DMS114 treated with DMSO at 0.1 percent for 48 hours (cell line): ENCODE measurements at regions not wholly inside any gene's neighbourhood (a gene's known extent, or its start where the extent isn't known, plus 50 kb on each side); places are given as distances from the start of the nearest gene placed in this dataset.

Source experiments
- DNase-seq: peaks from one replicate; lab custom pipeline; 2025; ENCODE audit not compliant: unreplicated experiment; lab: John Stamatoyannopoulos, UW

DNA sequence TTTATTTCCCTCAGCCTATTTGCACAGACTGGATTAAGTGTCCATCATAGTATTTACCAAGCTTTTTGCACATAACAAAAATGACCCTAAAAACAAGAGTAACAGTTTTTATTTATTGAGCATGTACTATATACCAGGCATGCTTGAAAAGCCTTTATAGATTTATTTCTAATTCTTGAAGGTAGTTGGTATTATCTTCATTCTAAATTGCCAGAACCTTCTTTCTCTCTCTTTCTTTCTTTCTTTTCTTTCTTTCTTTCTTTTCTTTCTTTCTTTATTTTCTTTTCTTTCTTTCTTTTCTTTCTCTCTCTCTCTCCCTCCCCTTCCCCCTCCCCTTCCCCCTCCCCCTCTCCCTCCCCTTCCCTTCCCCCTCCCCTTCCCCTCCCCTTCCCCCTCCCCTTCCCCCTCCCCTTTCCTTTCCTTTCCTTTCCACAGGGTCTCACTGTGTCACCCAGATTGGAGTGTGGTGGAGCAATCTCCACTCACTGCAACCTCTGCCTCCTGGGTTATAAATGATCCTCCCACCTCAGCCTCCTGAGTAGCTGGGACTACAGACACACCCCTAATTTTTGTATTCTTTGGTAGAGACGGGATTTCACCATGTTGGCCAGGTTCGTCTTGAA, 310.9 kb upstream of the RBFOX1 start:
- no peak for DNase-seq

DNA sequence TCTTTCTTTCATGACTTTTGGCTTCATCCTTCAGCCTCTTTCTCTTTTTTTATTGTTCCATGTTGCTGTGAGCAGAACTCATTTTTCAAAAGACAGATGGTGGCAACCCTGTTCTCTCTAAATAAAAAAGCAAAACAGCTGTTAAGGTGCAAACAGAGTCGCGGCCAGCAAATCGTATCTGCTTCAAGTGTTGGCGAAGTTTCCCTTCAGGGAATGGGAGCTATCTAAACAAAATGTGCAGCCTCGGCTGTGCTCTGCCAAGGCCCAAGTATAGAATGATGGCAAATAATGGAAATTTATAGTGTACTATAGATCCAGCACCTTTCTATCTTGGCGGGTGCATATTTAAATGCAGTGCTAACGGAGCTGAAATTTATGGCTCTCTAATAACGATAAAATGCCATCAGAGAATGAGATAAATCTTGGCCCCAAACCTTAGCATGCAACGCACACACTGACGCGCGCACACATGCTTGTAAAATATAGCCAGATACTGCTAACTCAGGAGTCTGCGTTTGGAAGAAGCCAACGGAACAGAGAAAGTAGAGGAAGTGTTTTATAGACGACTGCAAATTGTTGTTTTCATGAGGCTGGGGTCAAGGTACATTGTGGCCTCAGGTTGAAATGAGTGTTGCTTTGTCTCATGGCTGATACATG, 315.5 kb upstream of the RBFOX1 start:
- DNase-seq = no peak

DNA sequence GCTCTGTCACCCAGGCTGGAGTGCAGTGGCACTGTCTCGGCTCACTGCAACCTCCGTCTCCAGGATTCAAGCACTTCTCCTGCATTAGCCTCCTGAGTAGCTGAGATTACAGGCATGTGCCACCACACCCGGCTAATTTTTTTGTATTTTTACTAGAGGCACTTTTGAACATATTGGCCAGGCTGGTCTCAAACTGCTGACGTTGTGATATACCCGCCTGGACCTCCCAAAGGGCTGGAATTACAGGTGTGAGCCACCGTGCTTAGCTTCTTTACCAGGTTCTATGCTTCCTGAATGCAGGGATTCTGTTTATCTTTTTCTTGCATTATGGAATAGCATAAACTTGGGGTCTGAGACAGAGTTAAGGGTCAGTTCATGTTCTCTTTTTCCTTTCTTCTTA, 317.9 kb upstream of the RBFOX1 start:
- DNase-seq = no peak

DNA sequence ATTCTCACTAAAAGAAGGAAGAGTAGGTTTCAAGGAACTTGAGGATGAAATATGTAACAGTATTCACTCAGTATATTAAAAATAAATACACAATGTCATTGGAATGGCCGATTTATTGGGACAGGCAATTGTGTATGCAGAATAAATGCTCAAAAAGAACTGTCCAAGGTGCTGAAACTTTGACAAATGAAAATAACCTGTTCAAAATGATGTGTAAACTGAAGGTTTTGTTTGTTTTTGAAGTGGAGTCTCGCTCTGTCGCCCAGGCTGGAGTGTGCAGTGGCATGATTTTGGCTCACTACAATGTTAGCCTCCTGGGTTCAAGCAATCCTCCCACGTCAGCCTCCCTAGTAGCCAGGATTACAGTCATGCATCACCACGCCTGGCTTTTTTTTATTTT, 318.7 kb upstream of the RBFOX1 start:
- no peak for DNase-seq

DNA sequence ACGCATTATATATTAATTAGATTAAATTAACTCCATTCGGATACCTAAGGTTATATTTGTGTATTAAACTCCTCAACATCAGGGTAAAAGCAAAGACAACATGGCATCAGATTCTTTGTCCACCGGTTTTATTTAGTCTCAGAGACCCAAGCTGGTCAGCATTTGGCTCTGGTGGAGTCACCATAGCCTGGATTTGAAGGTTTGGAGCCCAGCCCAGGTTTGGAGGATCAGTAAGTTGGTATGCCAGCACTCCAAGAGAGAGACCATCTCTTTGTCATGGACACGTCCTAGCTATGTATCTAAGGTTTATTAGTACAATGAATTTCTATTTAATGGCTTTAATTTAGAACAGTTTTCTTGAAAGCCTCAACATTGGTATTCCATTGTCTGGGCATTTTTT, 328.4 kb upstream of the RBFOX1 start:
- DNase-seq = no peak

DNA sequence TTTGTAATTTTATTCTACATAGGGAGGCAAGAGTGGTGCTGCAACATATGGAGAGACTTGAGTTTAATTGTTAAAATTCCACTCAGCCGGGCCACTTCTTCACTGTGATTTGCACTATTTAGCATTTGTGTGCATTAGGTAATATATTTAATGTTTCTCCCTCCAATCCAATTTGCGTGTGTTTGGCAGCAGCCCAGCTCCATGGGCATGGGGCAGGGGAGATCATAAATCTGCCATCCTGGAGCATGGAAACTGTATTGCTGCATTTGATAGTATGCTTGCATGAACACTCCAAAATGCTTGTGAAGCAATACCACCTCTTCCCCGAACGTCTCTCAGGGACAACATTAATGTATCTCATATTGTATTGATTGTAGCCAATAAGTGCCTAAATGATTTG, 339.1 kb upstream of the RBFOX1 start:
- no peak for DNase-seq

DNA sequence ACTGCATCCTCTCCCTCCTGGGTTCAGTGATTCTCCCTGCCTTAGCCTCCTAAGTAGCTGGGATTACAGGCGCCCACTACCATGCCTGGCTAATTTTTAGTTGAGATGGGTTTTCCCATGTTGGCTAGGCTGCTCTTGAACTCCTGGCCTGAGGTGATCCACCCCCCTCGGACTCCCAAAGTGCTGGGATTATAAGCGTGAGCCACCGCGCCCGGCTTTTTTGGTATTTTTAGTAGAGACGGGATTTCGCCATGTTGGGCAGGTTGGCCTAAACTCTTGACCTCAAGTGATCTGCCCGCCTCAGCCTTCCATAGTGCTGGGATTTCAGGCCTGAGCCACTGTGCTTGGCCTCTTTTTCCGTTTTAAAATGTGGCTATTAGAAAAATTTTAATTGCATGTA, 343.8 kb upstream of the RBFOX1 start:
- no peak for DNase-seq

DNA sequence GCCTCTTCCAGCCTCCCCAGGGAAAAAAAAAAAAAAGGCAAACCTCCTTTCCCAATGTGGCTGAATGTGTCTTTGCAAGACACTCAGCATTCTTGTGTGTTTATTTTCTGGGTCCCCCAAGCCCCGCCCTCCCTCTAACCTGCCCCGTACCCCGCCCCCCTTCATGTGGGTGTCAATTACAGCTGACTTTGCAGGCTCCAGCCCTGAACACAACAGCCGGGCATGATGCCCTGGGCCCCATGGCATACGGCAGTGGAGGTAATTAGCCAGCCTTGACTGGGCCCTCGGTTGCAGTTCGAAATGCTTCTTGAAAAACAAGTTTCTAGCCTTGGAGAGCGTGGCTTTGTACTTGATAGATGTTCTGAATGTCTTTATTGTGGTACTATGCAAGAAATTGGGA, 354.7 kb upstream of the RBFOX1 start:
- no peak for DNase-seq

DNA sequence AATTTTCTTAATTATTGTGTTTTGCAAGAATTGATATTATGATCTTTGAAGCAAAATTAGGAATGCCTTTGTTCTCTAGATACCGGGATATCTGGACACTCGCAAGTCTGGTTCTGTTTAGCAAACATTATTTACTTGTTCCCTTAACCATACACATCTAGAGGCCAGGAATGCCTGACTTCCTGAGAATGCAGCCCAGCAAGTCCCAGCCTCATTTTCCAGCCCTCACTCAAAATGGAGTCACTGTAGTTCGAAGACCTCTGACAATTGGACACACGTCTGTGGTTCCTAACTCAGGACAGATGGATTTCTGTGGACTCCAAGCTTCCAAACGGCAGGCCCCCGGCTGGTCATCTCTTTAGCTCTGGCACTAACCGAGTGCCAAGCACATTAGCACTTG, 355.4 kb upstream of the RBFOX1 start:
- no peak for DNase-seq

DNA sequence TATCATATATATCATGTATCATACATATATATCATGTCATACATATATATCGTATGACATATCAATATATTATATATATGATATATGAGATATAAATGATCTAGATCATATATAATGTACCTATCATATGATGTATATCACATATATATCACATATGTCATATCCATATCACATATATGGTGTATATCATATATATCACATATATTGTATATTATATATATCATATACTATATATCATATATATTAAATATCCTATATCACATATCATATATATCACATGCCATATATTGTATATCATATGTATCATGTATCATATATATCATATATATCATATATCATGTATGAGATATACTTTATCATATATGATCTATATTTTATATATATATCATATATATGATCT, 355.9 kb upstream of the RBFOX1 start:
- no peak for DNase-seq

DNA sequence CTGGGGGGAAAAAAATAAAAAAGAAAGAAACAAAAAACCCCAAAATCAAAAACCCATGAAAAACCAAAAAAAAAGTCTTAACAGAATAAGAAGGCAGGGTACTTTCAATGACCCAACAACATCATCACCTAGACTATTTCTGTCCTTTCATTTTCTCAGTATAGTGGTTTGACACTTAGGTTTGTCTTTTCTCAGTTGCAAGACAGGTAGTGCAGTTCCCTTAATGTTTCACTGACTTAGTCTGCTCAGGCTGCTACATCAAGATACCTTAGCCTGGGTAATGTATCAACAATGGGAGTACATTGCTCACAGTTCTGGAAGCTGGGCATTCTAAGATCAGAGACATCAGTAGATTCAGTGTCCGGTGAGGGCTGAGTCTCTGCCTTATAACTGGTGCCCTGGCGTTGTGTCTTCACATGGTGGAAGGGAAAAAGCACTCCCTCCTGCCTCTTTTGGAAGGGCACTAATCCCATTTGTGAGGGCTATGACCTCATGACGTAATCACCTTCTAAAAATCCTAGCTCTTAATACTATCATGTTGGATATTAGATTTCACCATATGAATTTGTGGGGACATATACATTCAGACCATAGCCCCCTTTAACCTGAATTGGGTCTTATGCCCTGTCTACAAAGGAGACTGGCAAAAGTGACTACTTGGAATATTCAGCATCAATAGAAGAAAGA, 362.3 kb upstream of the RBFOX1 start:
- no peak for DNase-seq

DNA sequence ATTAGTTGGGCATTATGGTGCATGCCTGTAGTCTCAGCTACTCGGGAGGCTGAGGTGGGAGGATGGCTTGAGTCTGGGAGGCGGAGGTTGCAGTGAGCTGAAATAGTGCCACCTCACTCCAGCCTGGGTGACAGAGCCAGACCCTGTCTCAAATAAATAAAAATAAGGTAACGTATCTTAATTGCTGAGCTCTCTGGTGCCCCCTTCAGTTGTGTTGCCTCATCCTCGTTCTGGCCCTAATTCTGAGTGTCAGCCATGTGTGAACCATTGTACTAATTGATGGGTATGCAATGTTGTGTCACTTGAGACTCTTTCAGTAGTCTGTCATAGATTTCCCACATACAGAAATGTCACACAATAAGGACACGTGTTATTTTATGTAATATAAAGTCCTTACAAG, 363.1 kb upstream of the RBFOX1 start:
- no peak for DNase-seq

DNA sequence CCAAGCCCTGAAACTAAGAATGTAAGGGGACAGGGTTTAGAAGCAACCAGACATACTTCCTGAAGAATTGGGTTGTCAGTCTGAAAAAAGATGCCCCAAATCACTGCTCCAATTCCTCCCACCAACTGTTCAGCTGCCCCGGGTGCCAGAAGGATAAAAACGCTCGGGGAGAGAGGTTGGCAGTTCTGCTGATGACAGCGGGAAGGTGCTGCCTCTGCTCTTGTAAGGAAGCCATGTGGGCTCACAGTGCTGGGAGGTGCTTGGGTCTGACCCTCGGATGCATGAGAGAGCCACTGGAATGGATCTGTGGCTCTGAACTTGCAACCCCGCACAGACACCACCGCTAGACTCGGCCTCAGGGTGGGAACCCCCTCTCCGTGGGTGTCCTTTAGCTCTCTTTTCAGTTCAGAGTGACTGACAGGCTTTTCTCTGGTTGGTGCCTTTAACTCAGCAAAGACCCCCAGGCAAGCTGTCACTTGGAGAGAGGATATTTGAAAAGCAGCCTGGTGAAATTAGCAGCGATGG, 364.8 kb upstream of the RBFOX1 start:
- no peak for DNase-seq

DNA sequence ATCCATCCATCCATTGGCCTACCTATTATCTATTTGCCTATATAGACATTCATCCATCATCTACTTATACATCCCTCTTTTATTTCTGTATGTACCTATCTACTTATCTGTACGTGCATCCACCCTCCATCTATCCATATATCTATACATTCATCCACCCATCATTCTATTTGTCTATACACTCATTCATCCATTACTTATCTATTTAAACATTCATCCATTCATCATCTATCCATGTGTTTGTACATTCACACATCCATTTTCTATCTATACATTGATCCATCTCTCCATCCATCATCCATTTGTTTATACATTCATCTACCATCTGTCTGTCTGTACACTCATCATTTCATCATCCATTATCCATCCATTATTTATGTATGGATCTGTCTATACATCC, 365.7 kb upstream of the RBFOX1 start:
- DNase-seq = no peak

DNA sequence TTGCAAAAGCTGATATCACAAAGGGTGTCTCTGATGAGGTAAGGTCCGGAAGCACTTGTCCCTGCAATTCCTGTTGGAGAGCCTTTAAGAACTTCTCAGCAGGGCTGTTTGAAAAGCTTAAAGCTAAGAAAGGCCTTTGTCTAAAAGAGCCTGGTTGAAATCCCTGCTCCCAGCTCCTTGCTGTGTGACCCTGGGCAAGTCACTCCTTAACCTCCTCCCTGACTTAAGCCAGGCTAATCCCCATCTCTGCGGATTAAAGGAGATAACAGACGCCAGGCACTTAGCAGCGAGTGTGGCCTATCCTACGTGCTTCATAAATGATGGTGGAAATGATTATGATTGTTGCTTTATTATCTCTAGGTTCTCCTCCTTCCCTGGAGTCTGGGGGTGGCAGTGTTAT, 368.0 kb upstream of the RBFOX1 start:
- DNase-seq = no peak

DNA sequence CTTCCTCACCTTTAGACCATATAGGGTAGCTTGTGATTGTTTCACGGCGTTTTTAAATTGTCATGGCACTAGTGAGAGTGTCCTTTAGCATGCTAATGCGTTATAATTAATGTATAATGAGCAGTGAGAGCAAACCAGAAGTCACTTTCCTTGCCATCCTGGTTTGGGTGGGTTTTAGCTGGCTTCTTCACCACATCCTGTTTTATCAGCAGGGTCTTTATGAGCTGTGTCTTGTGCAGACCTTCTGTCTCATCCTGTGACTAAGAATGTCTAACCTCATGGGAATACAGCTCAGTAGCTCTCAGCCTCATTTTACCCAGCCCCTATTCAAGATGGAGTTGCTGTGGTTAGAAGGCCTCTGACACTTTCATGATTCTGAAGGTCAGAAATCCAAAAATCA, 370.9 kb upstream of the RBFOX1 start:
- DNase-seq = no peak

DNA sequence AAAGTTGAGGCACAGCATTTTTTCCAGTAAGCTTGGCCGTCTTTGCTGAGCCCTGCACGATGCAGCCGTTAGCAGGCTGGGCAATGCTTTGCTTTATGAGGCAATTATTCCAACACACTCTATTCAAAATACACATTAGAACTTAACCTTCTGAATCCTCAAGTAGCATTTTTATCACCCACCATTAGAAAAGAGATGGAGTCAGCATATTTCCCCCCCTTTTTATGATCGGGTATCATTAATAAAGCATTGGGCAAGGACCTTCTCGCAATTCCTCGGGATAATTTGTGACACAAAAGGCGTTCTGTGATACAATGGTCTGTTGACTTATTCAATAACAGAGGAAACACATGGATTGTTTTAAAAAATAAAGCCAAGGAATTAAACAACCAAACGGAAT, 374.5 kb upstream of the RBFOX1 start:
- no peak for DNase-seq

DNA sequence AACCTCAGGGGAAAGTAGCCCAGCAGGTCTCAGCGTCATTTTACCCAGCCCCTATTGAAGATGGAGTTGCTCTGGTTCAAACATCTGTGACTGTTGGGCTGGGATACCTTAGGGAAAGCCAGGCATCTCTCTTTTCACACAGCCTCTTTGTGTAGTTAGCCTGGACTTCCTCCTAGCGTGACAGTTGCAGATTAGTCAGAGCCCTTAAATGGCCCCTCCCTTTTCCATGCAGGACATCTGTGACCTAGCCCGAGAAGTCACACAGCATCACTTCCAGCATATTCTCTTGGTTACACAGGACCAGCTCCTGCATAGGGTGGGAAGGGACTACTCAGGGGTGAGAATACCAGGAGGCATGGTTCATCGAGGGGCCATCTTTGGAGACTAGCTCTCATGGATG, 375.0 kb upstream of the RBFOX1 start:
- DNase-seq = no peak

DNA sequence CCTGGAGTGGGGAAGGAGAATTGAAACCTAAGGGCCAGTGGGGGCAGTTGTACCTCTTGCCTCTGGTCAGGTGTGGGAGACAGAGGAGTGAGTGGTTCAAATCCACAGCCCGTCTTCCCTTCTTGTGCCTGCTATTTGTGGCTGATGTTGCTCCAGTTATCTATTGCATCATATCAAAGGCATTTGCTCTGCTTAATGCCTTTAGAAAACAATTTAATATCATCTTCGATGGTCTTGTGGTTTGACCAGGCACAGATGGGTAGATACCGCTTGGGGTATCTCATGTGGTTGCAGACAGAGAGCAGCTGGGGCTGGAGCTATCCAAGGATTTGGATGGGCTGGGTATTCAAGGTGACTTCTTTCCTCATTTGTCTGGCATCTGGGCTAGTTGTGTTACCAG, 376.1 kb upstream of the RBFOX1 start:
- no peak for DNase-seq

DNA sequence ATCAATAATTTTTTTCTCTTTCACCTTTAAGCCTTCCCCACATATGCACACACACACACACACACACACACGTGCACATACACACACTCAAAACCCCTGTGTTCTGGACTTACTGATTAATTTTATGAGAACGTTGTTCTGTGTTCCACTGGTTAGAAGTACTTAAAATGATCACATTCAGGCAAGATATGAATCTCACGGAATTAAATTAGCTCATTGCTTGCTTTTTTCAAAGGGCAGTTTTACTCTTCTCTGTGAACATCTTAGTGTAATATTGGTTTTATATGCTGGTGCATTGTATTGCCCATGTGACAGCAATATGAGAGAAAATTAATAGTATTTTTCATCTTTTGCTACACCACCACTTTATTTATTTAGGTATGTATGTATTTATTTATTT, 377.3 kb upstream of the RBFOX1 start:
- DNase-seq = no peak

DNA sequence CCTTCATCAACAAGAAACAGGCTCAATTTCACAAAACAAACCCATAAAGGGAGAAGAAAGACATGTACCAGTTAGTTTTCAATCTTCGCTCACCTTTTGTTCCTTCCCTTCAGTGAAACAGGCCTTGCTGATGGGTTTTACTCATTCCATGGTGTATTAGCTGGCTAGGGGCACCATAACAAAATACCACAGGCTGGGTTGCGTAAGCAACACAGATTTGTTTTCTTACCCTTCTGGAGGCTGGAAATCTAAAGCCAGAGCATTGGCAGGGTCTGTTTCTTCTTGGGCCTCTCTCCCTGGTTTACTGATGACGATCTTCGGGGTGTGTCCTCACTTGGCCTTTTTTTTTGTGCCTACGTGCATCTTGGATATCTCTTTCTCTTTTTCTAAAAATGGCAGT, 383.4 kb upstream of the RBFOX1 start:
- DNase-seq = no peak

DNA sequence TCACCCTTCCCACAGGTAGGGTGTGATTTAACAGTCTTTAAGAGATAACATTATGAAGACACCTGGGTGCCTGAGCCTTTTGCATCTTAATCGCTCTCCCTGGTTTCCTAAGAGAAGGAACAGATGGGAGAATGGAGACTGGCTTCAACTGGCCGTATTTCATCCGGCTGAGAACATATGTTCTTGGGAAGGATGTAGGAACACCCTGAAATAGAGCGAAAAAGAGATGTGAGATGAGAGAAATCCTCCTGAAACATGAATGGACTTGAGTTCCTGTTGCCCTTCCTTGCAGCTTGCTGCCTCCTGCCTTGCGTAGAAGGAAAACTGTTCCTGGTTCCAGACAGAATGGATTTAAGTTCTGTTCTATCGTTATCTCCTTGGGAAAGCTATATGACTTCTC, 385.4 kb upstream of the RBFOX1 start:
- no peak for DNase-seq

DNA sequence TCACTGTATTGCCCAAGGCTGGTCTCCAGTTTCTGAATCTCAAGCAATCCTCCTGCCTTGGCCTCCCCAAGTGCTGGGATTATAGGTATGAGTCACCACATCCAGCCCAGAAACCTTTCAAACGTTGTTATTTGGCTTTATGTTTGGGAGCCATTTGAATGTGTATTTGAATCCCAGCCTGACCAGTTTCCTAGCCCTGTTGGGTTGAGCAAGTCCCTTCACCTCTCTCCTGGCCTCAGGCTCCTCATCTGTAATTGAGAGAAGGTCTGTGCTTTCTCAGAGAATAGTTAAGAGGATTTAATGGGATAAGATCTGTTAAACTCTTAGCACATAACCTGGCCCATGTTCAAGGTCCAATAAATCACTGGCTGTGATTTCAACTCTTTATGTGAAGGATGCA, 385.8 kb upstream of the RBFOX1 start:
- no peak for DNase-seq
